ENCODE measurements at regions not wholly inside any gene's neighbourhood (a gene's known extent, or its start where the extent isn't known, plus 50 kb on each side); places are given as distances from the start of the nearest gene placed in this dataset.

DNA sequence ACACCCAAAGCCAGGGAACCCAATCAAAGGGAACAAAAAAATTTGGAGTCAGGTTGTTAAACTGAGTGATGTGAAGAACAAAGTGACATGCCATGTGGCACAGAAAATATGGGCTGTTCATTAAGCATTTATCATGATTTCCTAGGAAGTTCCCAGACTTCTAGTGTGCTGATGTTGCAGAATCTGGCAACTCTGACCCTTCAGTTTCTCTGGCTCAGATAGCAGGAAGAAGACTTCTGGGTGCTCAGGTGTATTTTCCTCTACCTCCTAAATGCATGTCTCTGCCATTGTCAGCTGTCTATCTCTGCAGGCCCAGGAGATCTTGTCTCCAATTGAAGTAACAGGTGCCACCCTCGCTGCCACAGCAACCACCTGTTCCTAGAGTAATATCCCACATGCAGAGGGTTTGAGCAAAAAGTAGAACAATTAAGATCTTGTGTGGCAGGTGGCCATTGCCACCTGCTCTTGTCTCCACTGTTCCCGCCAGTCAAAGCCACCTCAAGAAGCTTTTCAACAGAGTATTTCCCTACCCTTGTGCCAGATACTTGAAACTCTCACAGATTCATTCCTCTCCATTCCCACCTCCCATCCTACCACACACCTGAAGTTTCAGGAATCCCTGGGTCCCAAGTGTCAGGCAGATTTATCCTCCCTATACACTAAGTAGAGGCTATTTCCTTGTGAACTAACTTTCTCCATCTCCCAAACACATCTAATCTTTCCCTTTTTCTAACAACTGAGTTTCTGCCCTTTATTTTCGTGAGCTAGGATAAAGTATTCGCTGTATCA lies 533.7 kb upstream of the CHAC2 start:
- TF ChIP-seq CTCF (IDR thresholded peaks at IDR 0.05) (no peak), POLR2A (IDR thresholded peaks at IDR 0.05) (no peak)

Data from Peyer's patch (tissue), 4 donors.